Peyer's patch (tissue), 4 donors: ENCODE measurements at regions not wholly inside any gene's neighbourhood (a gene's known extent, or its start where the extent isn't known, plus 50 kb on each side); places are given as distances from the start of the nearest gene placed in this dataset.

ENCODE experiments used
- DNase-seq, 3 donors: peaks; one replicate each; pipeline ENCODE4 v3.0.0-alpha.2; 2017 to 2019
- H3K27ac ChIP-seq, 4 donors: fragments of 200-600 bp; sonication (generic); one replicate each; pipeline ENCODE4 v1.5.1; 2016 to 2019
- H3K27me3 ChIP-seq, 2 donors: fragments of 200-600 bp; sonication (generic); one replicate each; pipeline ENCODE4 v1.5.1; 2019
- H3K36me3 ChIP-seq, 3 donors: fragments of 200-600 bp; sonication (generic); one replicate each; pipeline ENCODE4 v1.5.1; 2016 to 2019
- H3K4me1 ChIP-seq, 4 donors: fragments of 200-600 bp; sonication (generic); one replicate each; pipeline ENCODE4 v1.5.1; 2016 to 2019
- H3K4me3 ChIP-seq, 4 donors: fragments of 200-600 bp; sonication (generic); 1 replicate in 3 of 4; 2 replicates in 1 of 4; pipeline ENCODE4 v1.5.1; 2016 to 2019; ENCODE audit warnings: mild to moderate bottlenecking in 1 of 4
- H3K9me3 ChIP-seq, 4 donors: fragments of 200-600 bp; sonication (generic); one replicate each; pipeline ENCODE4 v1.5.1; 2016 to 2019; ENCODE audit warnings: mild to moderate bottlenecking in 1 of 4
- CTCF ChIP-seq, 6 experiments: fragments of 450-650 bp in 4 of 6; fragments of 200-600 bp in 2 of 6; sonication (generic) in 1 of 6; IDR thresholded peaks; one replicate each; pipeline ENCODE4 v1.5.1; 2017 to 2019; ENCODE audit warnings: antibody characterized with exemption in 6 of 6, mild to moderate bottlenecking in 3 of 6, moderate library complexity in 1 of 6
- POLR2A ChIP-seq, 2 donors: fragments of 450-650 bp; IDR thresholded peaks; one replicate each; pipeline ENCODE4 v1.5.1; 2017; ENCODE audit warnings: antibody characterized with exemption in 2 of 2, mild to moderate bottlenecking in 2 of 2, moderate library complexity in 2 of 2

- no peak for DNase-seq
- Histone ChIP-seq H3K4me3 (no peak overlapping the region), H3K36me3 (no peaks in the 10 kb centered on the region), H3K9me3 (no peaks in the 10 kb centered on the region), H3K27ac (no peak overlapping the region), H3K4me1 (no peaks in the 10 kb centered on the region), H3K27me3 (no peaks in the 10 kb centered on the region)
- TF ChIP-seq POLR2A (IDR thresholded peaks at IDR 0.05) = no peak
- no peak for TF ChIP-seq CTCF (IDR thresholded peaks at IDR 0.05)
Observed at GRCh38 chr21:19171585-19171984, 768.0 kb upstream of the TMPRSS15 start.

GRCh38 chr21:19181604-19182140 lies 778.1 kb upstream of the TMPRSS15 start:
- no peak overlapping the region for H3K4me3 ChIP-seq
- no peak overlapping the region for H3K27ac ChIP-seq
- no peaks in the 10 kb centered on the region for H3K27me3 ChIP-seq
- H3K36me3 ChIP-seq = no peaks in the 10 kb centered on the region
- DNase-seq = no peak
- H3K4me1 ChIP-seq = no peaks in the 10 kb centered on the region
- H3K9me3 ChIP-seq = no peaks in the 10 kb centered on the region
- TF ChIP-seq POLR2A (IDR thresholded peaks at IDR 0.05) (no peak), CTCF (IDR thresholded peaks at IDR 0.05) (no peak)

- Histone ChIP-seq H3K4me1 (no peaks in the 10 kb centered on the region), H3K27ac (no peak overlapping the region), H3K27me3 (no peaks in the 10 kb centered on the region), H3K9me3 (no peaks in the 10 kb centered on the region), H3K36me3 (no peaks in the 10 kb centered on the region), H3K4me3 (no peak overlapping the region)
- DNase-seq = no peak
- TF ChIP-seq POLR2A (IDR thresholded peaks at IDR 0.05) = no peak
- no peak for TF ChIP-seq CTCF (IDR thresholded peaks at IDR 0.05)
Observed at GRCh38 chr21:19197950-19198349, 794.4 kb upstream of the TMPRSS15 start.

GRCh38 chr21:19198801-19199200 lies 795.2 kb upstream of the TMPRSS15 start:
- H3K27ac ChIP-seq = no peak overlapping the region
- no peaks in the 10 kb centered on the region for H3K27me3 ChIP-seq
- TF ChIP-seq CTCF (IDR thresholded peaks at IDR 0.05) = no peak
- no peak for TF ChIP-seq POLR2A (IDR thresholded peaks at IDR 0.05)
- no peaks in the 10 kb centered on the region for H3K36me3 ChIP-seq
- H3K4me1 ChIP-seq = no peaks in the 10 kb centered on the region
- no peak overlapping the region for H3K4me3 ChIP-seq
- DNase-seq = no peak
- no peaks in the 10 kb centered on the region for H3K9me3 ChIP-seq

- Histone ChIP-seq H3K4me1 (no peaks in the 10 kb centered on the region), H3K36me3 (no peaks in the 10 kb centered on the region), H3K9me3 (no peaks in the 10 kb centered on the region), H3K27me3 (no peaks in the 10 kb centered on the region), H3K4me3 (no peak overlapping the region), H3K27ac (no peak overlapping the region)
- TF ChIP-seq CTCF (IDR thresholded peaks at IDR 0.05) (no peak), POLR2A (IDR thresholded peaks at IDR 0.05) (no peak)
- DNase-seq = no peak
Observed at GRCh38 chr21:19218163-19218562, 814.6 kb upstream of the TMPRSS15 start.

GRCh38 chr21:19224090-19224489 lies 820.5 kb upstream of the TMPRSS15 start:
- H3K27ac ChIP-seq = no peak overlapping the region
- TF ChIP-seq POLR2A (IDR thresholded peaks at IDR 0.05) = no peak
- no peak for TF ChIP-seq CTCF (IDR thresholded peaks at IDR 0.05)
- no peaks in the 10 kb centered on the region for H3K36me3 ChIP-seq
- no peaks in the 10 kb centered on the region for H3K27me3 ChIP-seq
- DNase-seq = no peak
- H3K4me1 ChIP-seq = no peaks in the 10 kb centered on the region
- no peak overlapping the region for H3K4me3 ChIP-seq
- H3K9me3 ChIP-seq = no peaks in the 10 kb centered on the region
